H9 (cell line): ENCODE measurements at regions not wholly inside any gene's neighbourhood (a gene's known extent, or its start where the extent isn't known, plus 50 kb on each side); places are given as distances from the start of the nearest gene placed in this dataset.

Experiments used
- DNase-seq: peaks from one replicate; pipeline ENCODE4 v3.0.0-alpha.2; 2017
- H2AFZ ChIP-seq: one replicate; pipeline ENCODE4 v1.6.1; 2013; ENCODE audit warnings: mild to moderate bottlenecking, low read length, control low read depth, moderate library complexity
- H2AK5ac ChIP-seq: 2 replicates; pipeline ENCODE4 v1.6.1; 2013; ENCODE audit warnings: low read length, control low read depth, mixed read lengths; ENCODE audit not compliant: insufficient read length
- H2BK120ac ChIP-seq: one replicate; pipeline ENCODE4 v1.6.1; 2013; ENCODE audit warnings: low read depth, mild to moderate bottlenecking, low read length, control low read depth, inconsistent platforms; ENCODE audit not compliant: poor library complexity, severe bottlenecking
- H2BK12ac ChIP-seq: 2 replicates; pipeline ENCODE4 v1.6.1; 2013; ENCODE audit warnings: low read length, control low read depth, mixed read lengths, low read depth; ENCODE audit not compliant: insufficient read length
- H2BK15ac ChIP-seq: 2 replicates; pipeline ENCODE4 v1.6.1; 2013; ENCODE audit warnings: low read depth, low read length, control low read depth
- H2BK20ac ChIP-seq: one replicate; pipeline ENCODE4 v1.6.1; 2013; ENCODE audit warnings: low read depth, mild to moderate bottlenecking, low read length, control low read depth, inconsistent platforms; ENCODE audit not compliant: poor library complexity, severe bottlenecking
- H2BK5ac ChIP-seq: 2 replicates; pipeline ENCODE4 v1.6.1; 2013; ENCODE audit warnings: low read length, control low read depth, mixed read lengths; ENCODE audit not compliant: insufficient read length
- H3K14ac ChIP-seq: 2 replicates; pipeline ENCODE4 v1.6.1; 2013; ENCODE audit warnings: low read length, control low read depth; ENCODE audit not compliant: insufficient read depth
- H3K18ac ChIP-seq: 2 replicates; pipeline ENCODE4 v1.6.1; 2013; ENCODE audit warnings: low read depth, mild to moderate bottlenecking, mixed read lengths, low read length, control low read depth; ENCODE audit not compliant: insufficient read length
- H3K23ac ChIP-seq: 2 replicates; pipeline ENCODE4 v1.6.1; 2013; ENCODE audit warnings: low read length, control low read depth, mixed read lengths, low read depth; ENCODE audit not compliant: insufficient read length
- H3K23me2 ChIP-seq: 2 replicates; pipeline ENCODE4 v1.6.1; 2013; ENCODE audit warnings: low read depth, mild to moderate bottlenecking, mixed read lengths, low read length, control low read depth; ENCODE audit not compliant: insufficient read length, poor library complexity, severe bottlenecking
- H3K27ac ChIP-seq: 2 replicates; pipeline ENCODE4 v1.5.1; 2013; ENCODE audit warnings: low read length, control low read depth, mixed read lengths, low read depth; ENCODE audit not compliant: insufficient read length
- H3K27me3 ChIP-seq: 2 replicates; pipeline ENCODE4 v1.6.1; 2013; ENCODE audit warnings: low read length, control low read depth, inconsistent platforms; ENCODE audit not compliant: insufficient read depth
- H3K4ac ChIP-seq: 2 replicates; pipeline ENCODE4 v1.6.1; 2013; ENCODE audit warnings: low read depth, mild to moderate bottlenecking, control low read depth, inconsistent platforms, low read length, moderate library complexity
- H3K4me1 ChIP-seq: 2 replicates; pipeline ENCODE4 v1.6.1; 2013; ENCODE audit warnings: low read length, control low read depth, inconsistent platforms; ENCODE audit not compliant: insufficient read depth
- H3K4me2 ChIP-seq: 2 replicates; pipeline ENCODE4 v1.6.1; 2013; ENCODE audit warnings: low read length, control low read depth, mixed read lengths; ENCODE audit not compliant: insufficient read length, insufficient read depth
- H3K56ac ChIP-seq: 2 replicates; pipeline ENCODE4 v1.6.1; 2013; ENCODE audit warnings: low read depth, mild to moderate bottlenecking, mixed read lengths, low read length, control low read depth; ENCODE audit not compliant: insufficient read length
- H3K79me1 ChIP-seq: 2 replicates; pipeline ENCODE4 v1.6.1; 2013; ENCODE audit warnings: low read depth, mild to moderate bottlenecking, moderate library complexity, low read length, control low read depth, inconsistent platforms; ENCODE audit not compliant: insufficient read depth, poor library complexity, severe bottlenecking
- H3K79me2 ChIP-seq: 2 replicates; pipeline ENCODE4 v1.6.1; 2013; ENCODE audit warnings: low read length, control low read depth, inconsistent platforms; ENCODE audit not compliant: insufficient read depth
- H3K9ac ChIP-seq: 2 replicates; pipeline ENCODE4 v1.6.1; 2013; ENCODE audit warnings: low read length, control low read depth, mixed read lengths; ENCODE audit not compliant: insufficient read length; ENCODE audit errors: extremely low read depth
- H3K9me3 ChIP-seq: one replicate; pipeline ENCODE4 v1.6.1; 2013; ENCODE audit warnings: low read depth, low read length, inconsistent platforms; ENCODE audit not compliant: control insufficient read depth
- H3T11ph ChIP-seq: one replicate; pipeline ENCODE4 v1.6.1; 2013; ENCODE audit warnings: mild to moderate bottlenecking, low read length, control low read depth, inconsistent platforms
- H4K20me1 ChIP-seq: one replicate; pipeline ENCODE4 v1.6.1; 2013; ENCODE audit not compliant: control insufficient read depth, insufficient read length, insufficient read depth
- H4K5ac ChIP-seq: 2 replicates; pipeline ENCODE4 v1.6.1; 2013; ENCODE audit warnings: low read depth, mild to moderate bottlenecking, mixed read lengths, low read length, control low read depth; ENCODE audit not compliant: insufficient read length
- H4K8ac ChIP-seq: replicated peaks from 2 replicates; pipeline ENCODE4 v1.6.1; 2013; ENCODE audit warnings: low read length, control low read depth, mixed read lengths, low read depth; ENCODE audit not compliant: insufficient read length
- H4K91ac ChIP-seq: 2 replicates; pipeline ENCODE4 v1.6.1; 2013; ENCODE audit warnings: low read depth, mild to moderate bottlenecking, moderate library complexity, mixed read lengths, low read length, control low read depth; ENCODE audit not compliant: insufficient read length
- H3K27ac Mint-ChIP-seq, 3 experiments: 2 replicates in 2 of 3; 3 replicates in 1 of 3; pipeline ENCODE4 v1.8.0; 2020 to 2021; ENCODE audit warnings: mixed read lengths in 3 of 3, mild to moderate bottlenecking in 1 of 3, moderate library complexity in 1 of 3
- H3K27me3 Mint-ChIP-seq: 2 replicates; pipeline ENCODE4 v1.8.0; 2021; ENCODE audit warnings: low read depth, mild to moderate bottlenecking, moderate library complexity, mixed read lengths
- H3K36me3 Mint-ChIP-seq, 3 experiments: 2 replicates in 2 of 3; 3 replicates in 1 of 3; pipeline ENCODE4 v1.8.0; 2020 to 2021; ENCODE audit warnings: low read depth in 3 of 3, mixed read lengths in 3 of 3; ENCODE audit not compliant: insufficient read depth in 1 of 3
- H3K4me1 Mint-ChIP-seq, 2 experiments: 2 replicates each; pipeline ENCODE4 v1.8.0; 2020; ENCODE audit warnings: mixed read lengths in 2 of 2
- H3K4me3 Mint-ChIP-seq, 2 experiments: 2 replicates in 1 of 2; 3 replicates in 1 of 2; pipeline ENCODE4 v1.8.0; 2020 to 2021; ENCODE audit warnings: mild to moderate bottlenecking in 2 of 2, mixed read lengths in 2 of 2, moderate library complexity in 1 of 2
- H3K9me3 Mint-ChIP-seq, 2 experiments: 2 replicates in 1 of 2; 3 replicates in 1 of 2; pipeline ENCODE4 v1.8.0; 2020; ENCODE audit warnings: mild to moderate bottlenecking in 2 of 2, mixed read lengths in 2 of 2, moderate library complexity in 1 of 2
- CTCF ChIP-seq: fragments of 200-600 bp; sonication (generic); conservative IDR thresholded peaks from 3 replicates; pipeline ENCODE4 v1.8.0; 2021; ENCODE audit warnings: antibody characterized with exemption, mild to moderate bottlenecking
- WGBS: extraction: QIAGEN DNeasy Blood & Tissue Kit; methylation state at CpG from one replicate; pipeline ENCODE4 v1.1.7; 2013; ENCODE audit warnings: missing lambda C conversion rate, low lambda C conversion rate, mixed read lengths; ENCODE audit not compliant: insufficient read length; ENCODE audit errors: extremely low coverage; 5-methylcytosine and 5-hydroxymethylcytosine counted together

- Histone ChIP-seq H4K91ac (no peak overlapping the region), H2BK12ac (no peak overlapping the region), H4K20me1 (no peaks in the 10 kb centered on the region), H3K9ac (peak overlapping the region; percentile 72), H2BK20ac (no peak overlapping the region), H2BK5ac (peak overlapping the region; percentile 88), H3K79me1 (no peaks in the 10 kb centered on the region), H2BK120ac (no peak overlapping the region), H3K23me2 (no peaks in the 10 kb centered on the region), H2BK15ac (no peak overlapping the region), H4K8ac (no peak overlapping the region), H3T11ph (peak overlapping the region; percentile 88), H3K9me3 (no peaks in the 10 kb centered on the region), H3K18ac (peak overlapping the region; percentile 72), H3K27me3 (no peaks in the 10 kb centered on the region), H3K4ac (no peak overlapping the region), H4K5ac (no peak overlapping the region), H3K79me2 (no peaks in the 10 kb centered on the region), H2AK5ac (no peak overlapping the region), H3K56ac (no peak overlapping the region), H3K27ac (peak overlapping the region; percentile 94), H3K4me1 (no peaks in the 10 kb centered on the region), H2AFZ (no peak overlapping the region), H3K23ac (no peak overlapping the region), H3K4me2 (peak overlapping the region; percentile 88), H3K14ac (no peak overlapping the region)
- Mint-ChIP-seq H3K27ac (peak overlapping the region; percentile 93 to 100 (median 98)), H3K36me3 (peaks cover 13 to 31% (median 25%) of the 10 kb centered on the region in 3 experiments), H3K27me3 (no peaks in the 10 kb centered on the region), H3K4me3 (peak overlapping the region; percentile 37 to 73), H3K9me3 (peaks cover 23 to 27% of the 10 kb centered on the region in 2 experiments), H3K4me1 (peaks cover 27 to 30% of the 10 kb centered on the region in 2 experiments)
- no peak for TF ChIP-seq CTCF
- peak; percentile 56 for DNase-seq
- WGBS = no CpG with 5 or more reads among the region's 7 CpGs
Observed at GRCh38 chrX:5242091-5242790, 986.4 kb downstream of the NLGN4X start.
